Large intestine (tissue), 3 donors: ENCODE measurements at regions not wholly inside any gene's neighbourhood (a gene's known extent, or its start where the extent isn't known, plus 50 kb on each side); places are given as distances from the start of the nearest gene placed in this dataset.
A peak's percentile ranks its signal among the peaks of the same experiment; 100 is the strongest.

Experiments
- DNase-seq, 2 donors: peaks; one replicate each; pipeline versions ENCODE4 v3.0.0 to v3.0.0-alpha.2; 2013
- H3K27ac ChIP-seq: one replicate; pipeline ENCODE4 v1.5.1; 2013; ENCODE audit warnings: low read length
- H3K27me3 ChIP-seq: 2 replicates; pipeline ENCODE4 v1.6.1; 2013; ENCODE audit warnings: low read length; ENCODE audit not compliant: control insufficient read depth, insufficient read depth
- H3K36me3 ChIP-seq: 2 replicates; pipeline ENCODE4 v1.6.1; 2013; ENCODE audit warnings: low read length; ENCODE audit not compliant: control insufficient read depth, insufficient read depth
- H3K4me1 ChIP-seq: one replicate; pipeline ENCODE4 v1.6.1; 2013; ENCODE audit warnings: low read length; ENCODE audit not compliant: control insufficient read depth, insufficient read depth
- H3K4me3 ChIP-seq: one replicate; pipeline ENCODE4 v1.5.1; 2013; ENCODE audit warnings: low read length
- H3K9me3 ChIP-seq: one replicate; pipeline ENCODE4 v1.6.1; 2013; ENCODE audit warnings: mild to moderate bottlenecking, low read depth, low read length, moderate library complexity; ENCODE audit not compliant: control insufficient read depth
- WGBS: methylation state at CpG from one replicate; pipeline ENCODE4 v1.1.5; 2013; ENCODE audit warnings: low lambda C conversion rate; ENCODE audit not compliant: insufficient coverage; 5-methylcytosine and 5-hydroxymethylcytosine counted together

GRCh38 chr14:34330846-34331245, 131.2 kb downstream of the SPTSSA start:
- WGBS: no CpG with 5 or more reads among the region's 1 CpG
- H3K4me1 ChIP-seq: no peaks in the 10 kb centered on the region
- no peak overlapping the region for H3K4me3 ChIP-seq
- H3K27me3 ChIP-seq: no peaks in the 10 kb centered on the region
- no peak overlapping the region for H3K27ac ChIP-seq
- H3K9me3 ChIP-seq: no peaks in the 10 kb centered on the region
- DNase-seq: no peak
- H3K36me3 ChIP-seq: no peaks in the 10 kb centered on the region

- Histone ChIP-seq H3K4me3 (no peak overlapping the region), H3K9me3 (no peaks in the 10 kb centered on the region), H3K27ac (no peak overlapping the region), H3K36me3 (no peaks in the 10 kb centered on the region), H3K4me1 (no peaks in the 10 kb centered on the region), H3K27me3 (no peaks in the 10 kb centered on the region)
- 67% methylated on average over 1 of the region's 1 CpG for WGBS
- no peak for DNase-seq
These were observed 132.7 kb downstream of the SPTSSA start for GRCh38 chr14:34329301-34329700.

GRCh38 chr14:34328178-34328577, 133.9 kb downstream of the SPTSSA start:
- DNase-seq: no peak
- Histone ChIP-seq H3K27me3 (no peaks in the 10 kb centered on the region), H3K4me1 (no peaks in the 10 kb centered on the region), H3K4me3 (no peak overlapping the region), H3K27ac (no peak overlapping the region), H3K9me3 (no peaks in the 10 kb centered on the region), H3K36me3 (no peaks in the 10 kb centered on the region)
- 80% methylated on average over 2 of the region's 4 CpGs for WGBS

- DNase-seq: no peak
- no peak overlapping the region for H3K27ac ChIP-seq
- no peaks in the 10 kb centered on the region for H3K4me1 ChIP-seq
- H3K4me3 ChIP-seq: no peak overlapping the region
- H3K27me3 ChIP-seq: peaks cover 4% of the 10 kb centered on the region
- H3K9me3 ChIP-seq: no peaks in the 10 kb centered on the region
- no peaks in the 10 kb centered on the region for H3K36me3 ChIP-seq
These were observed 136.5 kb downstream of the SPTSSA start for GRCh38 chr14:34325493-34325892.

GRCh38 chr14:34324363-34324795, 137.7 kb downstream of the SPTSSA start:
- Histone ChIP-seq H3K27ac (no peak overlapping the region), H3K27me3 (peaks cover 9% of the 10 kb centered on the region), H3K4me1 (no peaks in the 10 kb centered on the region), H3K9me3 (no peaks in the 10 kb centered on the region), H3K4me3 (no peak overlapping the region), H3K36me3 (no peaks in the 10 kb centered on the region)
- DNase-seq: no peak
- no CpG with 5 or more reads among the region's 6 CpGs for WGBS

- WGBS: 93% methylated on average over 3 of the region's 8 CpGs
- H3K27me3 ChIP-seq: peaks cover 9% of the 10 kb centered on the region
These were observed 139.1 kb downstream of the SPTSSA start for GRCh38 chr14:34322940-34323418.

GRCh38 chr14:34319140-34319539, 142.9 kb downstream of the SPTSSA start:
- Histone ChIP-seq H3K9me3 (no peaks in the 10 kb centered on the region), H3K27me3 (peaks cover 9% of the 10 kb centered on the region), H3K4me1 (no peaks in the 10 kb centered on the region), H3K27ac (no peak overlapping the region), H3K36me3 (no peaks in the 10 kb centered on the region), H3K4me3 (no peak overlapping the region)
- WGBS: no CpG with 5 or more reads among the region's 4 CpGs
- DNase-seq: no peak

More at GRCh38 chr14:34322940-34323418, 139.1 kb downstream of the SPTSSA start:
- DNase-seq: peak in 1 of 2 donors; percentile 29
- Histone ChIP-seq H3K4me1 (no peaks in the 10 kb centered on the region), H3K36me3 (no peaks in the 10 kb centered on the region), H3K9me3 (no peaks in the 10 kb centered on the region), H3K4me3 (no peak overlapping the region), H3K27ac (no peak overlapping the region)

- WGBS: no CpG with 5 or more reads among the region's 2 CpGs
- no peak for DNase-seq
These were observed 144.0 kb downstream of the SPTSSA start for GRCh38 chr14:34318014-34318413.

GRCh38 chr14:34310724-34311123, 151.3 kb downstream of the SPTSSA start:
- DNase-seq: no peak
- no CpG with 5 or more reads among the region's 1 CpG for WGBS
- no peaks in the 10 kb centered on the region for H3K36me3 ChIP-seq
- H3K27me3 ChIP-seq: no peaks in the 10 kb centered on the region
- H3K4me3 ChIP-seq: no peak overlapping the region
- no peak overlapping the region for H3K27ac ChIP-seq
- no peaks in the 10 kb centered on the region for H3K9me3 ChIP-seq
- no peaks in the 10 kb centered on the region for H3K4me1 ChIP-seq

More at GRCh38 chr14:34318014-34318413, 144.0 kb downstream of the SPTSSA start:
- no peak overlapping the region for H3K27ac ChIP-seq
- H3K36me3 ChIP-seq: no peaks in the 10 kb centered on the region
- H3K27me3 ChIP-seq: peaks cover 9% of the 10 kb centered on the region
- H3K4me3 ChIP-seq: no peak overlapping the region
- H3K4me1 ChIP-seq: no peaks in the 10 kb centered on the region
- H3K9me3 ChIP-seq: no peaks in the 10 kb centered on the region

- DNase-seq: peak; percentile 29 to 46
- no CpG with 5 or more reads among the region's 2 CpGs for WGBS
- Histone ChIP-seq H3K27ac (no peak overlapping the region), H3K27me3 (no peaks in the 10 kb centered on the region), H3K4me1 (no peaks in the 10 kb centered on the region), H3K9me3 (no peaks in the 10 kb centered on the region), H3K36me3 (no peaks in the 10 kb centered on the region), H3K4me3 (no peak overlapping the region)
These were observed 158.2 kb downstream of the SPTSSA start for GRCh38 chr14:34303811-34304210.

- H3K4me3 ChIP-seq: no peak overlapping the region
- no peak for DNase-seq
- H3K9me3 ChIP-seq: no peaks in the 10 kb centered on the region
- H3K27ac ChIP-seq: no peak overlapping the region
- H3K36me3 ChIP-seq: no peaks in the 10 kb centered on the region
- 60% methylated on average over 1 of the region's 6 CpGs for WGBS
- no peaks in the 10 kb centered on the region for H3K4me1 ChIP-seq
- no peaks in the 10 kb centered on the region for H3K27me3 ChIP-seq
These were observed 159.4 kb downstream of the SPTSSA start for GRCh38 chr14:34302654-34303053.
